Neuron (in vitro differentiated cells): ENCODE measurements at regions not wholly inside any gene's neighbourhood (a gene's known extent, or its start where the extent isn't known, plus 50 kb on each side); places are given as distances from the start of the nearest gene placed in this dataset.
"Not testable (repeated sequence)": the region's sequence is repeated elsewhere in the genome, so short reads cannot be mapped to it uniquely, and the experiment has no call there.

Source experiments
- H2AFZ ChIP-seq: one replicate; pipeline ENCODE4 v1.6.1; 2013; ENCODE audit warnings: low read depth, mild to moderate bottlenecking, inconsistent platforms, low read length, moderate library complexity
- H3K27me3 ChIP-seq: one replicate; pipeline ENCODE4 v1.6.1; 2013; ENCODE audit warnings: low read length; ENCODE audit not compliant: insufficient read depth
- H3K36me3 ChIP-seq: one replicate; pipeline ENCODE4 v1.6.1; 2013; ENCODE audit warnings: low read length; ENCODE audit not compliant: insufficient read depth
- H3K4me1 ChIP-seq: one replicate; pipeline ENCODE4 v1.6.1; 2013; ENCODE audit warnings: low read length; ENCODE audit not compliant: insufficient read depth
- H3K4me3 ChIP-seq: 2 replicates; pipeline ENCODE4 v1.5.1; 2013; ENCODE audit warnings: mild to moderate bottlenecking, low read length, moderate library complexity
- H3K9me3 ChIP-seq: one replicate; pipeline ENCODE4 v1.6.1; 2013; ENCODE audit warnings: low read length

DNA sequence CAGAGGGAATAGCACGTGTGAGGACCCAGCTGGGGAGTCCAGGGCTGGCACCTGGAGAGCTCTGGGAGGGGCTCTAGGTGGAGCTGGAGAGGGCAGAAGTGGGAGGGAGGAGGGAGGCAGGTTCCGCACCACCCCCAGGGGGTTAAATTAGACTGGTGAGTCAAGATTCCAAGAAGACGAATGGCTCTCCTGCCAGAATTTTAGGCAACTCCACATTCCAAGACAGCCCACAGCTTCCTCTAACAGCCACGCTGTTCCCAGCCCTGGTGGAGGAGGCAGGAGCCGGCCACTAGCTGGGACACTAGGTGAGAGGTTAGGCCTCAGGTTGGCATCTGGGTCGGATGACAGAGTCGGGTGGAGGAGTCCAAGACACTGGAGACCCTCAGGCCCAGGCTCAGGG lies 60.2 kb downstream of the TFAP2C start:
- Histone ChIP-seq H3K4me1 (no peaks in the 10 kb centered on the region), H3K4me3 (no peak overlapping the region), H2AFZ (no peak overlapping the region), H3K27me3 (peaks cover 4% of the 10 kb centered on the region), H3K36me3 (no peaks in the 10 kb centered on the region), H3K9me3 (no peaks in the 10 kb centered on the region)

DNA sequence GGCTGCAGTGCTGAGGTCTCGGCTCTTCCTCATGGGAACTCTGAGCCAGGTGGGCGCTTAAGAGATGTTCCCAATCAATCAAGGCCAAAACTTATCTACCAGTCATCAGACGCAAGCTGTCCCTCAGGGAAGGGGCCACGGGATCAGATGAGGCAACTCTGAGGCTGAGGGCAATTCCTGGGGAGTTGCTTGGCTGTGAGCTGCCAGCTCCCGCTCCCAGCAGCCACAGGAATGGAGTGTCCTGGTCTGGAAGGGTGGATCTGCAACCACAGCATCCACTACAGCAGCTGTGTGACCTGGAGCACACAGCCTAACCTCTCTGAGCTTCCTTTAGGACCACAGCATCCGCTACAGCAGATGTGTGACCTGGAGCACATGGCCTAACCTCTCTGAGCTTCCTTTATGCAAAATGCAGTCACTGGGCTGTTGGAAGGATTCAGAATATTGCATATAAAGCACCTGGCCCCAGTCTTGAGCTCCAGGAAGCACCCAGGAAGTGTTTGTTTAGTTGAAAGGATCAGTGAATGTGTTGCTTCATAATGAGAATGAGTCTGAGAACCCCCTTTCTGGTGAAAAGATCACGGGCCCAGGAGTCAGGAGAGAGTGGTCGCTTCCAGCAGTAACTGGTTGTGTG lies 60.9 kb downstream of the TFAP2C start:
- H3K4me1 ChIP-seq, result no peaks in the 10 kb centered on the region
- no peak overlapping the region for H2AFZ ChIP-seq
- H3K4me3 ChIP-seq, result no peak overlapping the region
- H3K36me3 ChIP-seq, result no peaks in the 10 kb centered on the region
- H3K27me3 ChIP-seq, result peaks cover 4% of the 10 kb centered on the region
- no peaks in the 10 kb centered on the region for H3K9me3 ChIP-seq

DNA sequence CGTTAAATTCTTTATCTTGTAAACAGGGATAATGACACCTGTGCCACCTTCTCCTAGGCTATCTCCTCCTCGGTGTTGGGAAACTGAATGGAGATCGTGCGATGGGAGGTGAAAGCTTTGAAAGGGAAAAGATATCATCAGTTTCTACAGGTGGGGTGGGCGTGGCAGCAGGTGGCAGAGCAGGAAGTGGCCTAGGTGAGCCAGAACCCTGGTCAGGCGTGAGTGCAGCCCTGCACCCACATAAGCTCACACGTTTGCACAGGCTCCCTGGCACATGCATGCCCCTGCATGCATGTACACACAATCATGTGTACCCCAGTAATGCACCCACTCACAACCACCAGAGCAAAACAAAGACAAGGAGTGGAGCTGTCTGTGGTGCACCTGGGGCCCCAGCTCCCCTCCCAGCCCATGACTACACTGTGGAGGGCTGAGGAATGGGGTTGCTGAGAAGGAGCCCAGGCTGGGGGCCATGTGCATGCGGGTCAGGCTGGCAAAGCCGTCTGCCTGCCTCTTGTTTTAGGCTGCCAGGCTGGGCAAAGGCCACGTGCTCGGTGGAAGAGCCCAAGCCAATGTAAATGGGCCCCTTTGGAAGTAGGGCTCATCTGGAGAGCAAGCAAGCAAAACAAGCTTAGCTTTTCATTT lies 61.5 kb downstream of the TFAP2C start:
- Histone ChIP-seq H3K9me3 (no peaks in the 10 kb centered on the region), H3K27me3 (peaks cover 4% of the 10 kb centered on the region), H3K4me1 (no peaks in the 10 kb centered on the region), H2AFZ (no peak overlapping the region), H3K4me3 (no peak overlapping the region), H3K36me3 (no peaks in the 10 kb centered on the region)

DNA sequence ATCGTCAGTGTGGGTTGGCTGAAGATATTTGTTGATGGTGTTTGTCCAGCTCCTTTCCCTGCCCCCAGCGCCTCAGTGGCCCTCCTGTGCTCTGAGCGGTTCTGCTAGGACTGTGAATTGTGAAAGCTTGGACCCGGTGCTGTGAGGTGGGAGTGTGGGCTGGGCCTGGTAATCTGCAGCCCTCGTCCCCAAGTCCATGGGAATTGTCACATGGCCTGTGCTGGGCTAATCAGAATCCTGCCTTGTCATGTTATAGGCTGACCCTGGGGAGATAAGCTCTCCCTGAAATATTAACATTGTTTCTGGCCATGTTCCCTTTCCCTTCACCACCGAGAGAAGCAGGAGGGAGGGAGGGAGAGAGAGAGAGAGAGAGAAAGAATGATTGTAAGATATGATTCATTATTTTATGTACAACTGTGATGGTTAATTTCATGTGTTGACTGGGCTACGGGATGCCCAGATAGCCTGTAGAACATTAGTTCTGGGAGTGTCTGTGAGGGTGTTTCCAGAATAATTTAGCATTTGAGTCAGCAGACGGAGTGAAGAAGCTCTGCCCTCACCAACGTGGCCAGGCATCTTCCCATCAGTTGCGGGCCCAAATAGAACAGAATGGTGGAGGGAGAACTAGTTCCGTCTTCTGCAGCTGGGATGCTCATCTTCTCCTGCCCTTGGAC lies 62.4 kb downstream of the TFAP2C start:
- Histone ChIP-seq H3K4me1 (no peaks in the 10 kb centered on the region), H2AFZ (no peak overlapping the region), H3K4me3 (no peak overlapping the region), H3K9me3 (no peaks in the 10 kb centered on the region), H3K36me3 (no peaks in the 10 kb centered on the region), H3K27me3 (peaks cover 4% of the 10 kb centered on the region)

DNA sequence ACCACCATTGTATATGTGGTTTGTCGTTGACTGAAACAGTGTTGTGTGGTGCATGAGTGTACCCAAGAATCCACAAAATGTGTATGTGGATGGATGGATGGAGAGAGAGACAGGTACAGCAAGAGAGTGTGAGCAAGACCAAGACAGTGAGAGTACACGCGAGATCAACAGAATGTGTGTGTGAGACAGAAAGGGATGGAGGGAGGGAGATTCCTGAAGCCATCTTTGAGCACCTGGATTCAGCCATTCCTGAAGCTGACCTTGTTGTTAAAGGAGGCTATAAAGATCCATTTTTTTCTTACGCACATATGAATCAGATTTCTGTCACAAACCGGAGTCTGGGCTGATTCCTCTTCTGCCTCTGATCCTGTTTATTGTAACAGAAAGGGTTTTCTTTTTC lies 64.1 kb downstream of the TFAP2C start:
- Histone ChIP-seq H2AFZ (no peak overlapping the region), H3K27me3 (peaks cover 7% of the 10 kb centered on the region), H3K9me3 (no peaks in the 10 kb centered on the region), H3K36me3 (no peaks in the 10 kb centered on the region), H3K4me1 (no peaks in the 10 kb centered on the region), H3K4me3 (no peak overlapping the region)

DNA sequence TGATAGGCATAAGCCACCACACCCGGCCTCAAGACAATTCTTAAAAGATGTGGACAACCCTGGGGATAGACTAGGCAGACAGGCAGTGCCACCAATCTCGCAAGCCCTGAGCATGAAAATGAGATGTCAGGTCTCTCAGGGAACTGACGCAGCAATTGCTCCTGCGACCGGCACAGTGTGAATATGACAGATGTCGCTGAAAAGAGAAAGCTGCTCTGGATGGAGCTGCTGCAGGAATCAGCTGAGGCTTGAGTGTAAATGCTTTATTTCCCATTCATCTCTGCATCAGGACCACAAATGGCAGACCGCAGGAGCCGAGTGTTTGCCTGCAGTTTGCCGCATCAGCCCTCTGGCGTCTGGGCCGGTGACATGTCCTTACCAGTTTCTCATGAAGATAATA lies 68.4 kb downstream of the TFAP2C start:
- H2AFZ ChIP-seq, result no peak overlapping the region
- no peak overlapping the region for H3K4me3 ChIP-seq

DNA sequence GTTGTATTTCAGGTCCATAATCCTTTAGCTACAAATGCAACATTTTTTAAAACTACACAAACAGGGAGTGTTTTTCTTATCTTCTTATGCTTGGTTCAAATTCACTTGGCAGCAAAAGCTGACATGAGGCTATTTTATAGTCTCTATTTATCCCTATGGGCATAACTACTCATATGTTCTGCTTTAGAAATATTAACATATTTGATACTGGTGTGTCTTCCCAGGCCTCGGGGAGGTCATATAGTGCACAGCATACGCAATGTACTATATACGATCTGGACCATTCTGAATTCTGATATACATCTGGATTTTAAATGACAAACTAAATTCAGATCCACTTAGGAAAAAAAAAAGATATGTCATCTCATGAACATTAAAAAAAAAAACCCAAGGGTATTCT lies 69.2 kb downstream of the TFAP2C start:
- no peaks in the 10 kb centered on the region for H3K4me1 ChIP-seq
- peaks cover 3% of the 10 kb centered on the region for H3K27me3 ChIP-seq
- H2AFZ ChIP-seq, result no peak overlapping the region
- H3K36me3 ChIP-seq, result no peaks in the 10 kb centered on the region
- no peak overlapping the region for H3K4me3 ChIP-seq
- no peaks in the 10 kb centered on the region for H3K9me3 ChIP-seq

More for the DNA sequence above, 68.4 kb downstream of the TFAP2C start:
- no peaks in the 10 kb centered on the region for H3K4me1 ChIP-seq
- no peaks in the 10 kb centered on the region for H3K36me3 ChIP-seq
- H3K9me3 ChIP-seq, result no peaks in the 10 kb centered on the region
- peaks cover 3% of the 10 kb centered on the region for H3K27me3 ChIP-seq

DNA sequence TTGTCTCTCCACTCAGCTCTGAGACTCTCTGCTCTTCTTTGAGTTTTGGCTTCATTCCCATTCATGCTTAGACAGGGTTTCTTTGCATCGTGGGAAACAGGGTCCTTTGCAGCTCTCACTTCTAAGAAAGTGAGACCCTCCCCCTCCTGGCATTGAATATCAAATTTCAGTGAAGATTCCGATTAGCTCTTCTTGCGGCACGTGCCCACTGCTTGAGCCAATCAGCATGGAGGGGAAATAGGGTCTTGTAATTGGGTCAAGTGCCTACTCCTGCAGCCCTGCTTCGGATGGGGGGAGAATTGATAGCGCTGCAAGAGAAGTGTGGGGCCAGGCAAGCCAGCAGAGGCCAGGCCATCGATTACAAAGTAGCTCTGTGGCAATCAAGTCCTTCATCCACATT lies 69.6 kb downstream of the TFAP2C start:
- Histone ChIP-seq H3K36me3 (no peaks in the 10 kb centered on the region), H3K4me3 (no peak overlapping the region), H3K4me1 (no peaks in the 10 kb centered on the region), H3K27me3 (peaks cover 3% of the 10 kb centered on the region), H3K9me3 (no peaks in the 10 kb centered on the region), H2AFZ (no peak overlapping the region)

DNA sequence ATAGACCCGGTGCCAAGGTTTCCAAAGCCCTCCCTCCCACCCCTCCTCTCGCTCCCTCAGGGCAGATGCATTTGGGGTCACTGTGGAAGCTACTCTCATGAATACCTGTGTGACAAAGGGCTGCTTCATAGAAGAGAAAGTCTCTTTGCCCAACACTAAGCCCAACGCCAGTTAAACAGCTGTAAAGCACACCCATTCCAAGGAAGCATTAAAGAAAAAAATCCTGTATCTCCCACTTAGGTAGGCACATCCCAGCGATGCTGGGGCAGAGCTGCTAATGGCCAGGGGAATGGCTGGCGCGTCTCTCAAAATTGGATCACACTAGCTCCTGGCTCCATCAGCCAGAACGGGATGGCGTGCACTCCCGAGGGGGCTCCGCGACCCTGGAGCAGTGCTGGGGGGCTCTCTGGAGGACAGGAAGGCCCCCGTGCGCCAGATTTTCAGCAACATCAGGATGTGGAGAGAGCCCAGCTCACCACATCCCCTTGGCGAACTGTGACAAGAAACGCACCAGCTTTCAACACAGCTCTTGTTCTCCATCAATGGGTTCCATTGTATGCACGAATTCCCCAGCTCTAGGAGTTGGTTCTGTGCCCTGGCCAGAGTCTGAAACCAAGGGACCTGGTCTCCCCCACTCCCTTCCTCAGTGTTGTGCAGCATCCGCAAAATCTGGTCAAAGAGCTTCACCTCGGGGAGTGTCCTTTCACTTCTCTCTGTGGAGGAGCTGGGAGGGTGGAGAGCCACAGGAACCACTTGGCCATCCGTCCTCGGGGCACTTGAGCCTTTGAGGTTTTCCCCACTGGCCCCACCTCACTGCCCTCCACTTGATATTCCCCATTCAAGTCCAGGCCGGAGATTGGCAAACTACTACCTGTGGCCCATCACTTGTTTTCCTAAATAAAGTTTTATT lies 74.1 kb downstream of the TFAP2C start:
- no peak overlapping the region for H3K4me3 ChIP-seq
- H3K36me3 ChIP-seq, result no peaks in the 10 kb centered on the region
- no peaks in the 10 kb centered on the region for H3K27me3 ChIP-seq
- no peaks in the 10 kb centered on the region for H3K4me1 ChIP-seq
- no peaks in the 10 kb centered on the region for H3K9me3 ChIP-seq
- no peak overlapping the region for H2AFZ ChIP-seq

DNA sequence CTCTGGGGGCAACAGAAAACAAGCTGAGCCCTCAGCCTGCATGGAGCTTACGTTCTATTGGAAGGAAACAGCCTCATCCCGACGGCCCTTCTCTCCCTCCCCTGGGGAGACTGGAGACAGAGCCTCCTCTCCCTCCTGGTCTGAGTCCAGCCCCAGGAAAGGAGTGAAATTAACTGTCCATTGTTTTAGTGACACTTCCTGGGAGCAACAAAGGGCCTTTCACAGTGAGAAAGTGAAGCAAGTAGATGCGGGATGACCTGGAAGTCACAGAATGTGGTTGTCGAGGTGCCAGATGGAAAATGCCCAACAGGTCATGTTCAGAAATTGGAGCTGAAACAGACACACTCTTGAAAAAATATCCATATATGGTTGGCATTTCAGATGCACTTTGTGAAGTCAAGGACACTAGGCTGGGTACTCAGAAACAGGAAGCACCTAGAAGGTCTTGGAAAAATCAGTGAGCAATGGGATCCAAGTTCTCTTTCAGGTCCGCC lies 77.8 kb downstream of the TFAP2C start:
- H2AFZ ChIP-seq, result no peak overlapping the region
- no peaks in the 10 kb centered on the region for H3K9me3 ChIP-seq
- H3K4me1 ChIP-seq, result peaks cover 7% of the 10 kb centered on the region
- H3K27me3 ChIP-seq, result no peaks in the 10 kb centered on the region
- no peaks in the 10 kb centered on the region for H3K36me3 ChIP-seq
- no peak overlapping the region for H3K4me3 ChIP-seq

DNA sequence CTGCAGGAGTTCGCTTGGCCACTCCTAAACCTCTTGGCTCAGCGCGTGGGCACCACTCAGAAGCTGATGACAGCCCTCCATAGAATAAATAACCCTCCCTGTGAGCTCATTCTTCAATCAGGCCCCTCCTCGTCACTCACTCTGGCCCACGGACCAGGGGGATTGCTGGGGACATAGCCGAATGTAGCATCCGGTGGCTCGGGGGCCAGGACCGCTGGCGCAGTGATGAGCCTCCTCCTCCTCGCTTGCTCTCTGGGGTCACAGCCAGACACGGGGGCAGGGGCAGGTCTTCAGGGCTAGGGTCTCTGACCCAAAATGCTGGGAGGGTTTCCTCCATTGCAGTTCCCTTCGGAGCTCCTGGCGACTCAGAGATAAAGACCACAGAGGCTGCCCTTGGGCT lies 79.9 kb downstream of the TFAP2C start:
- Histone ChIP-seq H3K27me3 (no peaks in the 10 kb centered on the region), H3K4me3 (no peak overlapping the region)

DNA sequence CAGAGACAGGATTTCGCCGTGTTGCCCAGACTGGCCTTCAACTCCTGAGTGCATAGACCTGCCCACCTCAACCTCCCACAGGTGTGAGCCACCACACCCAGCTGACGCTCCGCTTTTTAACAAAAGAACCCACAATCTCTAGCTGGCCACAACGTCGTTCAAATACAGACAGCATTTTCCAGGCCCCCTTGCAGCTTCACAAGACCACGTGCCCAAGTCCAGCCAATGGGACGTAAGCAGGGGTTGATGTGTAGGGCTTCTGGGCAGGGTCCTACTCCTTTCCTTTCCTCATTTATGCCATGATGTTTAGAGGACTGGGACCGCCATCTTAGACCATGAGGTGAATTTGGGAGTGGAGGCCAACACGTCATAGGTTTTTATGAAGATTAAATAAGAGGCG lies 81.0 kb downstream of the TFAP2C start:
- Histone ChIP-seq H2AFZ (no peak overlapping the region), H3K9me3 (no peaks in the 10 kb centered on the region), H3K27me3 (no peaks in the 10 kb centered on the region), H3K36me3 (no peaks in the 10 kb centered on the region), H3K4me1 (peaks cover 13% of the 10 kb centered on the region), H3K4me3 (no peak overlapping the region)

More for the DNA sequence above, 79.9 kb downstream of the TFAP2C start:
- Histone ChIP-seq H3K9me3 (no peaks in the 10 kb centered on the region), H3K36me3 (no peaks in the 10 kb centered on the region), H3K4me1 (peaks cover 11% of the 10 kb centered on the region), H2AFZ (no peak overlapping the region)

DNA sequence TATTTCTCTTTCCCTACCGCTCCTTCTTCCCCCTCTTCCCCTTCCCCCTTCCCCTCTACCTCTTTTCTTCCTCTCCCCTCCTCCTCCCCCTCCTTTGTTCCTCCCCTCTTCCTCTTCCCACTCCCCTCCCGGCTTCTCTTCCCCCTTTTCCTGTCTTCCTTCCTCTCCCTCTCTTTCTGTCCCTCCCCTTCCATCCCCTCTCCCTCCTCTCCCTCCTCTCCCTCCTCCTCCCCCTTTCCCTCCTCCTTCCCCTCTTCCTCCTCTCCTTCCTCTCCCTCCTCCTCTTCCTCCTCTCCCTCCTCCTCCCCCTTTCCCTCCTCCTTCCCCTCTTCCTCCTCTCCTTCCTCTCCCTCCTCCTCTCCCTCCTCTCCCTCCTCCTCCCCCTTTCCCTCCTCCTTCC lies 81.5 kb downstream of the TFAP2C start:
- not testable (repeated sequence) for H3K36me3 ChIP-seq, H3K27me3 ChIP-seq, H2AFZ ChIP-seq, H3K4me3 ChIP-seq, H3K9me3 ChIP-seq
- peaks cover 14% of the 10 kb centered on the region for H3K4me1 ChIP-seq
